WERI-Rb-1 (cell line): ENCODE measurements at regions not wholly inside any gene's neighbourhood (a gene's known extent, or its start where the extent isn't known, plus 50 kb on each side); places are given as distances from the start of the nearest gene placed in this dataset.

Experiments
- DNase-seq: peaks from one replicate; pipeline ENCODE4 v3.0.0-alpha.2; 2020
- H3K27ac ChIP-seq: fragments of 250-450 bp; sonication (Bioruptor Pico); 2 replicates; pipeline ENCODE4 v1.5.1; 2020; ENCODE audit warnings: mild to moderate bottlenecking, moderate library complexity
- H3K27me3 ChIP-seq: fragments of 250-450 bp; sonication (Bioruptor Pico); 2 replicates; pipeline ENCODE4 v1.5.1; 2021; ENCODE audit warnings: mild to moderate bottlenecking, low read depth, moderate library complexity; ENCODE audit not compliant: insufficient read depth, severe bottlenecking
- H3K36me3 ChIP-seq: fragments of 250-450 bp; sonication (Bioruptor Pico); 2 replicates; pipeline ENCODE4 v1.5.1; 2020; ENCODE audit warnings: mild to moderate bottlenecking, moderate library complexity
- H3K4me3 ChIP-seq: 2 replicates; pipeline ENCODE4 v1.5.1; 2011; ENCODE audit warnings: low read depth, mild to moderate bottlenecking, control low read depth, low read length
- H3K9me3 ChIP-seq: fragments of 250-450 bp; sonication (Bioruptor Pico); 2 replicates; pipeline ENCODE4 v1.5.1; 2021; ENCODE audit warnings: mild to moderate bottlenecking, moderate library complexity; ENCODE audit not compliant: severe bottlenecking
- CTCF ChIP-seq: IDR thresholded peaks from 2 replicates; pipeline ENCODE4 v1.5.1; 2011; ENCODE audit warnings: low read depth, mild to moderate bottlenecking, control low read depth, inconsistent platforms, low read length

GRCh38 chr9:25857147-25857546, 178.9 kb upstream of the TUSC1 start:
- H3K27ac ChIP-seq, result no peak overlapping the region
- no peaks in the 10 kb centered on the region for H3K36me3 ChIP-seq
- peaks cover 23% of the 10 kb centered on the region for H3K27me3 ChIP-seq
- TF ChIP-seq CTCF, result no peak
- H3K9me3 ChIP-seq, result no peaks in the 10 kb centered on the region
- H3K4me3 ChIP-seq, result no peak overlapping the region
- DNase-seq, result no peak

- Histone ChIP-seq H3K27me3 (peaks cover 13% of the 10 kb centered on the region), H3K27ac (no peak overlapping the region), H3K4me3 (no peak overlapping the region), H3K36me3 (no peaks in the 10 kb centered on the region), H3K9me3 (no peaks in the 10 kb centered on the region)
- no peak for DNase-seq
- TF ChIP-seq CTCF, result no peak
Observed at GRCh38 chr9:25850803-25851202, 172.6 kb upstream of the TUSC1 start.

- Histone ChIP-seq H3K27me3 (peaks cover 15% of the 10 kb centered on the region), H3K27ac (no peak overlapping the region), H3K4me3 (no peak overlapping the region), H3K9me3 (no peaks in the 10 kb centered on the region), H3K36me3 (no peaks in the 10 kb centered on the region)
- no peak for DNase-seq
- TF ChIP-seq CTCF, result no peak
Observed at GRCh38 chr9:25845867-25846266, 167.6 kb upstream of the TUSC1 start.

- Histone ChIP-seq H3K27me3 (peaks cover 8% of the 10 kb centered on the region), H3K4me3 (no peak overlapping the region), H3K9me3 (no peaks in the 10 kb centered on the region), H3K27ac (no peak overlapping the region), H3K36me3 (no peaks in the 10 kb centered on the region)
- no peak for DNase-seq
- TF ChIP-seq CTCF, result no peak
Observed at GRCh38 chr9:25830381-25830780, 152.1 kb upstream of the TUSC1 start.

GRCh38 chr9:25827626-25828025, 149.4 kb upstream of the TUSC1 start:
- no peak overlapping the region for H3K4me3 ChIP-seq
- no peaks in the 10 kb centered on the region for H3K9me3 ChIP-seq
- DNase-seq, result no peak
- TF ChIP-seq CTCF, result no peak
- peaks cover 12% of the 10 kb centered on the region for H3K27me3 ChIP-seq
- no peaks in the 10 kb centered on the region for H3K36me3 ChIP-seq
- no peak overlapping the region for H3K27ac ChIP-seq

GRCh38 chr9:25816439-25816838, 138.2 kb upstream of the TUSC1 start:
- Histone ChIP-seq H3K9me3 (no peaks in the 10 kb centered on the region), H3K4me3 (no peak overlapping the region), H3K27ac (no peak overlapping the region), H3K36me3 (no peaks in the 10 kb centered on the region), H3K27me3 (peaks cover 7% of the 10 kb centered on the region)
- DNase-seq, result no peak
- TF ChIP-seq CTCF, result no peak
